ENCODE measurements at regions not wholly inside any gene's neighbourhood (a gene's known extent, or its start where the extent isn't known, plus 50 kb on each side); places are given as distances from the start of the nearest gene placed in this dataset.

GRCh38 chr5:54807421-54807820, 178.0 kb downstream of the ESM1 start:
- Histone ChIP-seq H3K27me3 (no peaks in the 10 kb centered on the region), H3K4me1 (peaks cover 0 to 8% (median 4%) of the 10 kb centered on the region in 4 donors), H3K36me3 (no peaks in the 10 kb centered on the region), H3K4me3 (no peak overlapping the region), H3K27ac (peak overlapping the region in 1 of 4 donors; percentile 30), H3K9me3 (no peaks in the 10 kb centered on the region)
- 11 to 16% methylated on average over 1 of the region's 1 CpG for WGBS, 2 donors
- ATAC-seq (ENCODE audit: low FRiP score in 2 of 2) (no peak), DNase-seq (no peak)
- TF ChIP-seq POLR2A (IDR thresholded peaks at IDR 0.05) (no peak), CTCF (IDR thresholded peaks at IDR 0.05) (no peak), POLR2AphosphoS5 (IDR thresholded peaks at IDR 0.05) (no peak), EP300 (IDR thresholded peaks at IDR 0.05) (no peak)

GRCh38 chr5:54804521-54804920, 180.9 kb downstream of the ESM1 start:
- Histone ChIP-seq H3K36me3 (no peaks in the 10 kb centered on the region), H3K9me3 (no peaks in the 10 kb centered on the region), H3K27ac (no peak overlapping the region), H3K4me1 (peaks cover 0 to 8% (median 4%) of the 10 kb centered on the region in 4 donors), H3K27me3 (no peaks in the 10 kb centered on the region), H3K4me3 (no peak overlapping the region)
- no peak for TF ChIP-seq CTCF (IDR thresholded peaks at IDR 0.05)
- TF ChIP-seq POLR2A (IDR thresholded peaks at IDR 0.05), result no peak
- TF ChIP-seq EP300 (IDR thresholded peaks at IDR 0.05), result no peak
- no peak for TF ChIP-seq POLR2AphosphoS5 (IDR thresholded peaks at IDR 0.05)
- ATAC-seq (ENCODE audit: low FRiP score in 2 of 2) (no peak), DNase-seq (no peak)
- WGBS, 2 donors, result 88 to 89% methylated on average over 2 of the region's 2 CpGs

- no peaks in the 10 kb centered on the region for H3K36me3 ChIP-seq
- no peaks in the 10 kb centered on the region for H3K27me3 ChIP-seq
- no peak overlapping the region for H3K27ac ChIP-seq
- no peak overlapping the region for H3K4me3 ChIP-seq
- TF ChIP-seq POLR2AphosphoS5 (IDR thresholded peaks at IDR 0.05) (no peak), POLR2A (IDR thresholded peaks at IDR 0.05) (no peak), CTCF (IDR thresholded peaks at IDR 0.05) (no peak), EP300 (IDR thresholded peaks at IDR 0.05) (no peak)
- WGBS, 2 donors, result 89 to 91% methylated on average over 3 of the region's 3 CpGs
- peaks cover 0 to 8% (median 4%) of the 10 kb centered on the region in 4 donors for H3K4me1 ChIP-seq
- no peak for DNase-seq
- H3K9me3 ChIP-seq, result no peaks in the 10 kb centered on the region
- no peak for ATAC-seq (ENCODE audit: low FRiP score in 2 of 2)
Observed at GRCh38 chr5:54804086-54804485, 181.3 kb downstream of the ESM1 start.

- no peak for DNase-seq
- WGBS, 2 donors, result 61 to 78% methylated on average over 3 of the region's 3 CpGs
- Histone ChIP-seq H3K9me3 (no peaks in the 10 kb centered on the region), H3K4me3 (no peak overlapping the region), H3K27ac (no peak overlapping the region), H3K36me3 (no peaks in the 10 kb centered on the region), H3K27me3 (no peaks in the 10 kb centered on the region), H3K4me1 (peaks cover 0 to 8% (median 4%) of the 10 kb centered on the region in 4 donors)
- peak in 1 of 2 donors; percentile 44 for ATAC-seq (ENCODE audit: low FRiP score in 2 of 2)
- no peak for TF ChIP-seq CTCF (IDR thresholded peaks at IDR 0.05)
- TF ChIP-seq EP300 (IDR thresholded peaks at IDR 0.05), result no peak
- TF ChIP-seq POLR2A (IDR thresholded peaks at IDR 0.05), result no peak
- TF ChIP-seq POLR2AphosphoS5 (IDR thresholded peaks at IDR 0.05), result no peak
Observed at GRCh38 chr5:54803471-54804011, 181.9 kb downstream of the ESM1 start.

- no peaks in the 10 kb centered on the region for H3K27me3 ChIP-seq
- H3K4me1 ChIP-seq, result no peaks in the 10 kb centered on the region
- no peaks in the 10 kb centered on the region for H3K36me3 ChIP-seq
- ATAC-seq (ENCODE audit: low FRiP score in 2 of 2) (no peak), DNase-seq (no peak)
- H3K27ac ChIP-seq, result no peak overlapping the region
- no peak for TF ChIP-seq CTCF (IDR thresholded peaks at IDR 0.05)
- 80% methylated on average over 1 of the region's 1 CpG for WGBS, 2 donors
- H3K9me3 ChIP-seq, result no peaks in the 10 kb centered on the region
- H3K4me3 ChIP-seq, result no peak overlapping the region
Observed at GRCh38 chr5:54799645-54800044, 185.7 kb downstream of the ESM1 start.
